OCI-LY1 (cell line): ENCODE measurements at regions not wholly inside any gene's neighbourhood (a gene's known extent, or its start where the extent isn't known, plus 50 kb on each side); places are given as distances from the start of the nearest gene placed in this dataset.
A peak's percentile ranks its signal among the peaks of the same experiment; 100 is the strongest.

Experiments used
- H2AFZ ChIP-seq: fragments of 200-600 bp; sonication (generic), shearing (Covaris generic); 2 replicates; pipeline ENCODE4 v1.6.0; 2014; ENCODE audit warnings: antibody characterized with exemption, mild to moderate bottlenecking, low read length
- H3F3A ChIP-seq: fragments of 200-600 bp; sonication (generic), shearing (Covaris generic); 2 replicates; pipeline ENCODE4 v1.6.0; 2014; ENCODE audit warnings: mild to moderate bottlenecking, antibody characterized with exemption, low read length, moderate library complexity; ENCODE audit not compliant: insufficient read depth
- H3K27ac ChIP-seq: fragments of 200-600 bp; sonication (generic); 2 replicates; pipeline ENCODE4 v1.5.1; 2014; ENCODE audit warnings: low read length, mixed run types, mild to moderate bottlenecking, low read depth; ENCODE audit not compliant: poor library complexity, severe bottlenecking
- H3K27me3 ChIP-seq: fragments of 200-600 bp; sonication (generic); 2 replicates; pipeline ENCODE4 v1.6.0; 2014; ENCODE audit warnings: antibody characterized with exemption, mild to moderate bottlenecking, low read length, moderate library complexity; ENCODE audit not compliant: insufficient read depth
- H3K36me3 ChIP-seq: fragments of 200-600 bp; sonication (generic); 2 replicates; pipeline ENCODE4 v1.6.1; 2014; ENCODE audit warnings: mild to moderate bottlenecking, antibody characterized with exemption, low read length, moderate library complexity, mixed read lengths; ENCODE audit not compliant: insufficient read depth
- H3K4me1 ChIP-seq: fragments of 200-600 bp; sonication (generic); 2 replicates; pipeline ENCODE4 v1.5.1; 2014; ENCODE audit warnings: mild to moderate bottlenecking, low read length, moderate library complexity; ENCODE audit not compliant: insufficient read depth, severe bottlenecking
- H3K4me2 ChIP-seq: fragments of 200-600 bp; sonication (generic), shearing (Covaris generic); 2 replicates; pipeline ENCODE4 v1.6.1; 2014; ENCODE audit warnings: low read length
- H3K4me3 ChIP-seq: fragments of 200-600 bp; sonication (generic); 2 replicates; pipeline ENCODE4 v1.5.1; 2014; ENCODE audit warnings: low read length, low read depth, mild to moderate bottlenecking, mixed read lengths; ENCODE audit not compliant: poor library complexity, severe bottlenecking
- H3K79me2 ChIP-seq: fragments of 200-600 bp; shearing (Covaris generic); 2 replicates; pipeline ENCODE4 v1.6.1; 2016; ENCODE audit warnings: mixed run types, low read length, mixed read lengths; ENCODE audit not compliant: insufficient read depth
- H3K9ac ChIP-seq: fragments of 200-600 bp; sonication (generic), shearing (Covaris generic); 2 replicates; pipeline ENCODE4 v1.6.1; 2014; ENCODE audit warnings: mild to moderate bottlenecking, low read length, mixed read lengths
- H3K9me2 ChIP-seq: fragments of 200-600 bp; sonication (generic), shearing (Covaris generic); 2 replicates; pipeline ENCODE4 v1.6.1; 2014; ENCODE audit warnings: low read depth, mild to moderate bottlenecking, low read length, mixed read lengths
- H3K9me3 ChIP-seq: fragments of 200-600 bp; shearing (Covaris generic); 2 replicates; pipeline ENCODE4 v1.6.1; 2014; ENCODE audit warnings: low read length, mixed read lengths
- H4K20me1 ChIP-seq: fragments of 200-600 bp; sonication (generic), shearing (Covaris generic); 2 replicates; pipeline ENCODE4 v1.6.0; 2016; ENCODE audit warnings: mild to moderate bottlenecking, low read length; ENCODE audit not compliant: insufficient read depth
- EZH2 ChIP-seq: fragments of 200-600 bp; sonication (generic), shearing (Covaris generic); IDR thresholded peaks from 2 replicates; pipeline ENCODE4 v1.8.0; 2017; ENCODE audit warnings: borderline replicate concordance, mixed run types, mild to moderate bottlenecking, antibody characterized with exemption, low read length, moderate library complexity, mixed read lengths
- TF ChIP-seq, protein P1 (sequence below): fragments of 200-600 bp; sonication (generic), shearing (Covaris generic); IDR thresholded peaks from 2 replicates; pipeline ENCODE4 v1.5.1; 2017; ENCODE audit warnings: mild to moderate bottlenecking, antibody characterized with exemption, low read length, moderate library complexity, mixed read lengths

DNA sequence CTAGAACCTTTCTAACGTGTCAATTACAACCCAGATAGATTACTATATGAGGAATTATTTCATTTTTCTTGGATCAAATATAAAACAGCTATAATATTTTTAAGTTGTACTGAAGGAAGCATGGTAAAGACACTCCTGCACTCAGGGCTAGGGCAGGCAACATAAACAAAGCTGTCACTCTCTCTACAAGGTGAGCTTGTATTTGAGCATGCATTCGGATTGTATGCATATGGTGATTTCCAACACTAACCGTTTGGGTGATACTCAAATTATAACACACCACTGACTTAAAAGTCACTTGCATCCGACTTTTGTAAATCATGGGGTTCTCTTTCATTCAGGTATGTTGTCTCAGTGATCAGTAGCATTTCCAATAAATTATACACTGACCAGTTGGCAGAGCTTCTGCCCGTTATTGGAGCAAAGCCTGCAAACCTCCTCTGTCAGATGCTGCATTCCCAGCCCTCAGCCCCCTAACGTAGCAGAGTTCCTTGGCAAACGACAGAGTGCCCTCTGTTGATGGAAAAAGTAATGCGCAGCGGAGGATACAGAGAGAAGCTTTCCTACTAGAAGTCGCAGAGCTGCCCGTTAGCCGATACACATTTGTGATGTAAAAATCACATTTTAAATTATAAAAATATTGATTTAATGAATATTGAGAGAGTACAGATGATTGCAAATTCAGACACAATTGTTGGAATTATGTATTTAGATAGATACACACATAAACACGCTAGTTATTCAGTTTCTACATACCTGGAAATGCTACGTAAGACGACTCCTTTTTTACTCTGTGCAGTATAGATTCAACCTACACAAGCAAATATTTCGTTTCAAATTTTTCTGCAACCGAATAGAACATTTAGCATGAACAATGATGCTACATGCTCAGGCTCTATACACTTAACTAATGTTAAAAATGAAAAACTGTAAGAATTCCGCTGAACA, 173.9 kb upstream of the SP4 start:
- Histone ChIP-seq H3K9me2 (no peaks in the 10 kb centered on the region), H3K27me3 (no peaks in the 10 kb centered on the region), H3K4me1 (no peaks in the 10 kb centered on the region), H3K27ac (no peak overlapping the region), H3K9ac (no peak overlapping the region), H3F3A (no peaks in the 10 kb centered on the region), H3K4me3 (no peak overlapping the region), H3K4me2 (no peak overlapping the region), H3K36me3 (no peaks in the 10 kb centered on the region), H3K79me2 (no peaks in the 10 kb centered on the region), H4K20me1 (no peaks in the 10 kb centered on the region), H2AFZ (no peak overlapping the region), H3K9me3 (no peaks in the 10 kb centered on the region)
- TF ChIP-seq, protein P1, sequence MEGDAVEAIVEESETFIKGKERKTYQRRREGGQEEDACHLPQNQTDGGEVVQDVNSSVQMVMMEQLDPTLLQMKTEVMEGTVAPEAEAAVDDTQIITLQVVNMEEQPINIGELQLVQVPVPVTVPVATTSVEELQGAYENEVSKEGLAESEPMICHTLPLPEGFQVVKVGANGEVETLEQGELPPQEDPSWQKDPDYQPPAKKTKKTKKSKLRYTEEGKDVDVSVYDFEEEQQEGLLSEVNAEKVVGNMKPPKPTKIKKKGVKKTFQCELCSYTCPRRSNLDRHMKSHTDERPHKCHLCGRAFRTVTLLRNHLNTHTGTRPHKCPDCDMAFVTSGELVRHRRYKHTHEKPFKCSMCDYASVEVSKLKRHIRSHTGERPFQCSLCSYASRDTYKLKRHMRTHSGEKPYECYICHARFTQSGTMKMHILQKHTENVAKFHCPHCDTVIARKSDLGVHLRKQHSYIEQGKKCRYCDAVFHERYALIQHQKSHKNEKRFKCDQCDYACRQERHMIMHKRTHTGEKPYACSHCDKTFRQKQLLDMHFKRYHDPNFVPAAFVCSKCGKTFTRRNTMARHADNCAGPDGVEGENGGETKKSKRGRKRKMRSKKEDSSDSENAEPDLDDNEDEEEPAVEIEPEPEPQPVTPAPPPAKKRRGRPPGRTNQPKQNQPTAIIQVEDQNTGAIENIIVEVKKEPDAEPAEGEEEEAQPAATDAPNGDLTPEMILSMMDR: peak; percentile 59
- TF ChIP-seq EZH2: no peak

DNA sequence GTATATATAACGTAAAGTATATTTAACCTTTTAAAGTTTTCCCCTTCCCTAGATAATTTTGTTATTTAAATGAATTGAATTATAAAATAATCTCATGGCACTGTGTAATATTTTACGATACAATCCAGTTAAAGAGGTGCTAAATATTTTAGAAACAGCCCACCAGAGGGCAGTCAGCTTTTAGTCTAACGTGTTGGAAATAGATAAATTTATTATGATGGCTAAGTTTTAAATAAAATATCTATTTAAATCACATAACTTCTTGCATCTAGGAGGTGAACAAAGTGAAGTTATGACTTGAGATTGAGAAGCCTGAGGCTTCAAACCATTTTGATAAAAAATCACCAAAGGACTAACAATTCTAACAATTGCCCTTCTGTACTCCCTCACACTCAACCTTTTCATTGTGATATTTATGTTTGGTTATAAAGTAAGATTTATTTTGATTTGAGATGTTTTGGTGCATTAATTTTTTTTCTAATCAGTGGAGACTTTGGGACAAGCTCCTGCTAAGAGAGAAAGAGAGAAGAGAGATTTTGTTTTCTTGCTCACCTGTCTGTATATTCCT, 171.5 kb upstream of the SP4 start:
- no peaks in the 10 kb centered on the region for H3K27me3 ChIP-seq
- no peak overlapping the region for H3K4me3 ChIP-seq
- H3K27ac ChIP-seq: no peak overlapping the region
- no peaks in the 10 kb centered on the region for H3K9me2 ChIP-seq
- H4K20me1 ChIP-seq: no peaks in the 10 kb centered on the region
- no peak overlapping the region for H3K9ac ChIP-seq
- no peaks in the 10 kb centered on the region for H3K9me3 ChIP-seq
- H3K4me1 ChIP-seq: no peaks in the 10 kb centered on the region
- H3K79me2 ChIP-seq: no peaks in the 10 kb centered on the region
- no peak overlapping the region for H2AFZ ChIP-seq
- H3K4me2 ChIP-seq: no peak overlapping the region
- TF ChIP-seq, protein P1: peak; percentile 58
- no peak for TF ChIP-seq EZH2
- no peaks in the 10 kb centered on the region for H3K36me3 ChIP-seq
- H3F3A ChIP-seq: no peaks in the 10 kb centered on the region

DNA sequence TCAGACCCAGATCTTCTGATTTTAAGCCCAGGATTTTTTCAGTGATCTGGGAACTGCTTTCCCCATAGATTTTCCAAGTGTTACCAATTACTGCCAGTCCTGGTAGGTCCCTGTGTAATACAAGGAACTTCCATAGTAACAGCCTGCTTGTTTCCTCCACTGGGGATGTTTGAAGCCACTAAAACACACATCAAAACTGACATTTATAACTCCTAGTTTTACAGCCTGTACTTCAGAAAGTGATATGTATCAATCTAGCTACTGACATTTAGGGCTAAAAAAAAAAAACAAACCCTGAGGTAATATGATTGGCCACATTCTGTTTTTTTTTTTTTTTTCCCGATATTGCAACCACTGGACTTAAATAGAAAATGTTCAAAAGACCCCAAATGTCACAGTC, 166.9 kb upstream of the SP4 start:
- no peak overlapping the region for H3K27ac ChIP-seq
- no peak overlapping the region for H3K4me3 ChIP-seq
- H3F3A ChIP-seq: no peaks in the 10 kb centered on the region
- H3K9ac ChIP-seq: no peak overlapping the region
- no peak overlapping the region for H3K4me2 ChIP-seq
- H3K36me3 ChIP-seq: no peaks in the 10 kb centered on the region
- H2AFZ ChIP-seq: no peak overlapping the region
- H3K79me2 ChIP-seq: no peaks in the 10 kb centered on the region
- H4K20me1 ChIP-seq: no peaks in the 10 kb centered on the region
- no peaks in the 10 kb centered on the region for H3K9me2 ChIP-seq
- H3K9me3 ChIP-seq: no peaks in the 10 kb centered on the region
- TF ChIP-seq EZH2: no peak
- TF ChIP-seq, protein P1: no peak
- H3K4me1 ChIP-seq: no peaks in the 10 kb centered on the region
- no peaks in the 10 kb centered on the region for H3K27me3 ChIP-seq
